CD4-positive, alpha-beta T cell (primary cell): ENCODE measurements at regions not wholly inside any gene's neighbourhood (a gene's known extent, or its start where the extent isn't known, plus 50 kb on each side); places are given as distances from the start of the nearest gene placed in this dataset.
"Not testable (repeated sequence)": the region's sequence is repeated elsewhere in the genome, so short reads cannot be mapped to it uniquely, and the experiment has no call there.

Experiments used
- ATAC-seq: fragments of 200-7000 bp; cut with Tn5 transposase; one replicate; pipeline ENCODE4 v1.10.0; 2022; ENCODE audit warnings: mild to moderate bottlenecking; ENCODE audit not compliant: poor library complexity
- CTCF ChIA-PET: fragments of 350-600 bp; sonication (Branson Sonifier 250); formaldehyde crosslinking; loops from one replicate; lab custom pipeline; 2021; ENCODE audit warnings: antibody characterized with exemption, inconsistent platforms; lab: Charles Lee
- POLR2A ChIA-PET: fragments of 350-600 bp; sonication (Branson Sonifier 250); formaldehyde crosslinking; loops from one replicate; lab custom pipeline; 2021; ENCODE audit warnings: antibody characterized with exemption, inconsistent platforms; lab: Charles Lee
- DNase-seq, 14 experiments: peaks; one replicate each; pipeline ENCODE4 v3.0.0-alpha.2; 2013 to 2020; ENCODE audit warnings: mixed read lengths in 2 of 14
- H3K27ac ChIP-seq, 2 donors: one replicate each; pipeline versions ENCODE4 v1.5.1 to v1.7.0; 2013; ENCODE audit warnings: low read length in 2 of 2, low read depth in 1 of 2, mild to moderate bottlenecking in 1 of 2
- H3K27me3 ChIP-seq, 2 experiments: 1 replicate in 1 of 2; 2 replicates in 1 of 2; pipeline versions ENCODE4 v1.6.1 to v1.7.0; 2013; ENCODE audit warnings: low read length in 2 of 2, control low read depth in 1 of 2, mild to moderate bottlenecking in 1 of 2, moderate library complexity in 1 of 2; ENCODE audit not compliant: insufficient read depth in 2 of 2, control insufficient read depth in 1 of 2
- H3K36me3 ChIP-seq: one replicate; pipeline ENCODE4 v1.6.1; 2013; ENCODE audit warnings: low read length, control low read depth; ENCODE audit not compliant: insufficient read depth
- H3K4me1 ChIP-seq: one replicate; pipeline ENCODE4 v1.6.1; 2013; ENCODE audit warnings: low read length, control low read depth; ENCODE audit not compliant: insufficient read depth
- H3K4me3 ChIP-seq: one replicate; pipeline ENCODE4 v1.5.1; 2013; ENCODE audit warnings: mild to moderate bottlenecking, low read length, moderate library complexity
- H3K9me3 ChIP-seq, 2 experiments: 1 replicate in 1 of 2; 2 replicates in 1 of 2; pipeline versions ENCODE4 v1.6.1 to v1.7.0; 2013; ENCODE audit warnings: low read length in 2 of 2, mild to moderate bottlenecking in 2 of 2, control low read depth in 1 of 2, moderate library complexity in 1 of 2; ENCODE audit not compliant: control insufficient read depth in 1 of 2, insufficient read depth in 1 of 2
- H3K27ac Mint-ChIP-seq: one replicate; pipeline ENCODE4 v1.8.0; 2020; ENCODE audit warnings: mixed read lengths
- H3K27me3 Mint-ChIP-seq: one replicate; pipeline ENCODE4 v1.8.0; 2021; ENCODE audit warnings: mixed read lengths
- H3K36me3 Mint-ChIP-seq: one replicate; pipeline ENCODE4 v1.8.0; 2021; ENCODE audit warnings: low read depth, mixed read lengths
- H3K4me1 Mint-ChIP-seq: one replicate; pipeline ENCODE4 v1.8.0; 2021; ENCODE audit warnings: low read depth, mixed read lengths
- H3K4me3 Mint-ChIP-seq: one replicate; pipeline ENCODE4 v1.8.0; 2020; ENCODE audit warnings: mild to moderate bottlenecking, mixed read lengths
- H3K9me3 Mint-ChIP-seq: one replicate; pipeline ENCODE4 v1.8.0; 2020; ENCODE audit warnings: mixed read lengths
- CTCF ChIP-seq: fragments of 200-600 bp; IDR thresholded peaks from one replicate; pipeline ENCODE4 v1.8.0; 2022; ENCODE audit warnings: antibody characterized with exemption, mild to moderate bottlenecking
- intact Hi-C, 2 experiments: fragments of 100-400 bp; cut with DNase I in 1 of 2; cut with micrococcal nuclease in 1 of 2; formaldehyde crosslinking; loops; one replicate each; pipeline versions ENCODE4 v1.15.1 to v1.9.0; 2023 to 2025; cut with DNase I, micrococcal nuclease

GRCh38 chr9:82490019-82490499 lies 501.5 kb downstream of the SPATA31D1 start:
- ATAC-seq, result no peak
- intact Hi-C loops, result no loop called here
- Mint-ChIP-seq H3K36me3 (no peaks in the 10 kb centered on the region), H3K27ac (no peak overlapping the region), H3K9me3 (peaks cover 3% of the 10 kb centered on the region), H3K4me3 (no peak overlapping the region), H3K27me3 (no peaks in the 10 kb centered on the region), H3K4me1 (no peaks in the 10 kb centered on the region)
- no peak for TF ChIP-seq CTCF
- ChIA-PET CTCF (no interaction called here), POLR2A (no interaction called here)
- DNase-seq, result no peak
- no peaks in the 10 kb centered on the region for H3K9me3 ChIP-seq
- H3K4me3 ChIP-seq, result no peak overlapping the region
- no peaks in the 10 kb centered on the region for H3K36me3 ChIP-seq
- no peaks in the 10 kb centered on the region for H3K4me1 ChIP-seq
- H3K27me3 ChIP-seq, result no peaks in the 10 kb centered on the region
- no peak overlapping the region for H3K27ac ChIP-seq

DNA sequence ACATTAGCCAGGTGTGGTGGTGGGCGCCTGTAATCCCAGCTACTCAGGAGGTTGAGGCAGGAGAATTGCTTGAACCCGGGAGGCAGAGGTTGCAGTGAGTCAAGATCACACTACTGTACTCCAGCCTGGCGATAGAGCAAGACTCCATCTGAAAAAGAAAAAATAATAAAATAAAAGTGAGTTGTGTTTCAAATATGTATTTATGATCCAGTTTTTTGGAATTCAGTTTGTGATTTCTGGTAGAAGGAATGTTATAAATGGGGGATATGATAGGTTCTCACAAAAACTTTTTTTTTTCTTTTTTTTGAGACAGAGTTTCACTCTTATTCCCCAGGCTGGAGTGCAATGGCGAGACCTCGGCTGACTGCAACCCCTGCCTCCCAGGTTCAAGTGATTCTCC lies 502.2 kb downstream of the SPATA31D1 start:
- H3K9me3 ChIP-seq, H3K27ac ChIP-seq, H3K9me3 Mint-ChIP-seq, H3K4me3 ChIP-seq, H3K4me3 Mint-ChIP-seq, POLR2A ChIA-PET, DNase-seq, H3K36me3 ChIP-seq, H3K36me3 Mint-ChIP-seq, H3K4me1 Mint-ChIP-seq, ATAC-seq, H3K4me1 ChIP-seq, H3K27me3 ChIP-seq, intact Hi-C loops, H3K27ac Mint-ChIP-seq, H3K27me3 Mint-ChIP-seq, CTCF ChIA-PET: not testable (repeated sequence)

DNA sequence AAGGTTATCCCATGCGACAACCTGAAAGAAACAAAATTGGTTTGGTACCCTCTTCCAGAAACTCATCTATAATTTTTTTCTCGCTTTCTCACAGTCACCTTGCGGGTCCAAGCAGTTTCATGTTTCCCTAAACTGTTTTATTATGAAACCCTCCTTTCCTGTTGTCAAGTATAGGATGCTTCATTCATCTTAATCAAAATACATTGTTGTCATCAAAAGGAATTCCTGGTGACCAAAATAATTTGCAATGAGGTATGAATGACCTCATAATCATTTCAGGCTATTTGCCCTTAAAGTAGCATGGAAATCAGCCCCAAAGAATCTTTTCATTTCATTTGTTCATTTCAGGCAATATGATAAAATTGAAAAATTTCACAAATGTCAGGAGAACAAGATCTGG lies 503.0 kb downstream of the SPATA31D1 start:
- H3K4me1 ChIP-seq, result no peaks in the 10 kb centered on the region
- intact Hi-C loops, result no loop called here
- ATAC-seq, result no peak
- no peaks in the 10 kb centered on the region for H3K27me3 ChIP-seq
- H3K36me3 ChIP-seq, result no peaks in the 10 kb centered on the region
- ChIA-PET CTCF (no interaction called here), POLR2A (no interaction called here)
- TF ChIP-seq CTCF, result no peak
- H3K9me3 ChIP-seq, result peaks cover 0 to 8% of the 10 kb centered on the region in 2 experiments
- H3K27me3 Mint-ChIP-seq, result no peaks in the 10 kb centered on the region
- H3K4me3 ChIP-seq, result no peak overlapping the region
- no peaks in the 10 kb centered on the region for H3K36me3 Mint-ChIP-seq
- no peak overlapping the region for H3K27ac ChIP-seq
- H3K9me3 Mint-ChIP-seq, result peaks cover 3% of the 10 kb centered on the region
- no peak for DNase-seq
- H3K4me1 Mint-ChIP-seq, result no peaks in the 10 kb centered on the region
- no peak overlapping the region for H3K27ac Mint-ChIP-seq
- H3K4me3 Mint-ChIP-seq, result no peak overlapping the region

- Mint-ChIP-seq H3K9me3 (peaks cover 3% of the 10 kb centered on the region), H3K4me3 (no peak overlapping the region), H3K4me1 (no peaks in the 10 kb centered on the region), H3K36me3 (no peaks in the 10 kb centered on the region), H3K27me3 (no peaks in the 10 kb centered on the region), H3K27ac (no peak overlapping the region)
- no peak for TF ChIP-seq CTCF
- no peak for ATAC-seq
- Histone ChIP-seq H3K4me3 (no peak overlapping the region), H3K36me3 (no peaks in the 10 kb centered on the region), H3K4me1 (no peaks in the 10 kb centered on the region), H3K9me3 (peaks cover 0 to 8% of the 10 kb centered on the region in 2 experiments), H3K27me3 (no peaks in the 10 kb centered on the region), H3K27ac (no peak overlapping the region)
- POLR2A ChIA-PET, result no interaction called here
- DNase-seq, result no peak
- CTCF ChIA-PET, result no interaction called here
- intact Hi-C loops, result no loop called here
Measured at GRCh38 chr9:82492274-82492673, 503.7 kb downstream of the SPATA31D1 start.
